Tibial nerve (tissue), 3 donors: ENCODE measurements at regions not wholly inside any gene's neighbourhood (a gene's known extent, or its start where the extent isn't known, plus 50 kb on each side); places are given as distances from the start of the nearest gene placed in this dataset.

Experiments used
- POLR2A ChIP-seq, 2 donors: fragments of 450-650 bp; IDR thresholded peaks; one replicate each; pipeline ENCODE4 v1.6.1; 2017; ENCODE audit warnings: antibody characterized with exemption in 2 of 2, mild to moderate bottlenecking in 2 of 2, moderate library complexity in 2 of 2
- TF ChIP-seq, protein P1 (sequence below), 5 experiments: fragments of 200-600 bp in 3 of 5; fragments of 450-650 bp in 2 of 5; sonication (generic) in 3 of 5; IDR thresholded peaks; one replicate each; pipeline ENCODE4 v1.5.1; 2016 to 2019; ENCODE audit warnings: antibody characterized with exemption in 5 of 5, mild to moderate bottlenecking in 3 of 5, moderate library complexity in 2 of 5

DNA sequence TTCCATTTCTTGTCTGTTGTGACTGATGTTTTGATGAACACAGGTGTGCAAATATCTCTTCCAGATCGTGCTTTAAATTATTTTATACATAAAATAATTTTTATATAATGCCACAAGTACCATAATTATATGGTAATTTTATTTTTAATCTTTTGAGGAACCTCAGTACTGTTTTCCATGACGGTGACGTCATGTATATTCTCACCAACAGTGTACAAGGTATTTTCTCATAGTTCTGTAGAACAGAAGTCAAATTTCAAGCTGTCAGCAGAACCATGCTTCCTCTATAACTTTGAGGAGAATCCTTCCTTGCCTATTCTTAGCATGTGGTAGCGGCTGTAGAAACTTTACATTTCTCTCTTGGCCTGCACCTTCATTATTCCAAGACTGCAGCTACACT lies 349.4 kb upstream of the GYPC start:
- TF ChIP-seq, protein P1, sequence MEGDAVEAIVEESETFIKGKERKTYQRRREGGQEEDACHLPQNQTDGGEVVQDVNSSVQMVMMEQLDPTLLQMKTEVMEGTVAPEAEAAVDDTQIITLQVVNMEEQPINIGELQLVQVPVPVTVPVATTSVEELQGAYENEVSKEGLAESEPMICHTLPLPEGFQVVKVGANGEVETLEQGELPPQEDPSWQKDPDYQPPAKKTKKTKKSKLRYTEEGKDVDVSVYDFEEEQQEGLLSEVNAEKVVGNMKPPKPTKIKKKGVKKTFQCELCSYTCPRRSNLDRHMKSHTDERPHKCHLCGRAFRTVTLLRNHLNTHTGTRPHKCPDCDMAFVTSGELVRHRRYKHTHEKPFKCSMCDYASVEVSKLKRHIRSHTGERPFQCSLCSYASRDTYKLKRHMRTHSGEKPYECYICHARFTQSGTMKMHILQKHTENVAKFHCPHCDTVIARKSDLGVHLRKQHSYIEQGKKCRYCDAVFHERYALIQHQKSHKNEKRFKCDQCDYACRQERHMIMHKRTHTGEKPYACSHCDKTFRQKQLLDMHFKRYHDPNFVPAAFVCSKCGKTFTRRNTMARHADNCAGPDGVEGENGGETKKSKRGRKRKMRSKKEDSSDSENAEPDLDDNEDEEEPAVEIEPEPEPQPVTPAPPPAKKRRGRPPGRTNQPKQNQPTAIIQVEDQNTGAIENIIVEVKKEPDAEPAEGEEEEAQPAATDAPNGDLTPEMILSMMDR (IDR thresholded peaks at IDR 0.05), result no peak
- no peak for TF ChIP-seq POLR2A (IDR thresholded peaks at IDR 0.05)
